H9 (cell line): ENCODE measurements at regions not wholly inside any gene's neighbourhood (a gene's known extent, or its start where the extent isn't known, plus 50 kb on each side); places are given as distances from the start of the nearest gene placed in this dataset.

Experiments used
- DNase-seq: peaks from one replicate; pipeline ENCODE4 v3.0.0-alpha.2; 2017
- H2AFZ ChIP-seq: one replicate; pipeline ENCODE4 v1.6.1; 2013; ENCODE audit warnings: mild to moderate bottlenecking, low read length, control low read depth, moderate library complexity
- H2AK5ac ChIP-seq: 2 replicates; pipeline ENCODE4 v1.6.1; 2013; ENCODE audit warnings: low read length, control low read depth, mixed read lengths; ENCODE audit not compliant: insufficient read length
- H2BK120ac ChIP-seq: one replicate; pipeline ENCODE4 v1.6.1; 2013; ENCODE audit warnings: low read depth, mild to moderate bottlenecking, low read length, control low read depth, inconsistent platforms; ENCODE audit not compliant: poor library complexity, severe bottlenecking
- H2BK12ac ChIP-seq: 2 replicates; pipeline ENCODE4 v1.6.1; 2013; ENCODE audit warnings: low read length, control low read depth, mixed read lengths, low read depth; ENCODE audit not compliant: insufficient read length
- H2BK15ac ChIP-seq: 2 replicates; pipeline ENCODE4 v1.6.1; 2013; ENCODE audit warnings: low read depth, low read length, control low read depth
- H2BK20ac ChIP-seq: one replicate; pipeline ENCODE4 v1.6.1; 2013; ENCODE audit warnings: low read depth, mild to moderate bottlenecking, low read length, control low read depth, inconsistent platforms; ENCODE audit not compliant: poor library complexity, severe bottlenecking
- H2BK5ac ChIP-seq: 2 replicates; pipeline ENCODE4 v1.6.1; 2013; ENCODE audit warnings: low read length, control low read depth, mixed read lengths; ENCODE audit not compliant: insufficient read length
- H3K14ac ChIP-seq: 2 replicates; pipeline ENCODE4 v1.6.1; 2013; ENCODE audit warnings: low read length, control low read depth; ENCODE audit not compliant: insufficient read depth
- H3K18ac ChIP-seq: 2 replicates; pipeline ENCODE4 v1.6.1; 2013; ENCODE audit warnings: low read depth, mild to moderate bottlenecking, mixed read lengths, low read length, control low read depth; ENCODE audit not compliant: insufficient read length
- H3K23ac ChIP-seq: 2 replicates; pipeline ENCODE4 v1.6.1; 2013; ENCODE audit warnings: low read length, control low read depth, mixed read lengths, low read depth; ENCODE audit not compliant: insufficient read length
- H3K23me2 ChIP-seq: 2 replicates; pipeline ENCODE4 v1.6.1; 2013; ENCODE audit warnings: low read depth, mild to moderate bottlenecking, mixed read lengths, low read length, control low read depth; ENCODE audit not compliant: insufficient read length, poor library complexity, severe bottlenecking
- H3K27ac ChIP-seq: 2 replicates; pipeline ENCODE4 v1.5.1; 2013; ENCODE audit warnings: low read length, control low read depth, mixed read lengths, low read depth; ENCODE audit not compliant: insufficient read length
- H3K27me3 ChIP-seq: 2 replicates; pipeline ENCODE4 v1.6.1; 2013; ENCODE audit warnings: low read length, control low read depth, inconsistent platforms; ENCODE audit not compliant: insufficient read depth
- H3K4ac ChIP-seq: 2 replicates; pipeline ENCODE4 v1.6.1; 2013; ENCODE audit warnings: low read depth, mild to moderate bottlenecking, control low read depth, inconsistent platforms, low read length, moderate library complexity
- H3K4me1 ChIP-seq: 2 replicates; pipeline ENCODE4 v1.6.1; 2013; ENCODE audit warnings: low read length, control low read depth, inconsistent platforms; ENCODE audit not compliant: insufficient read depth
- H3K4me2 ChIP-seq: 2 replicates; pipeline ENCODE4 v1.6.1; 2013; ENCODE audit warnings: low read length, control low read depth, mixed read lengths; ENCODE audit not compliant: insufficient read length, insufficient read depth
- H3K56ac ChIP-seq: 2 replicates; pipeline ENCODE4 v1.6.1; 2013; ENCODE audit warnings: low read depth, mild to moderate bottlenecking, mixed read lengths, low read length, control low read depth; ENCODE audit not compliant: insufficient read length
- H3K79me1 ChIP-seq: 2 replicates; pipeline ENCODE4 v1.6.1; 2013; ENCODE audit warnings: low read depth, mild to moderate bottlenecking, moderate library complexity, low read length, control low read depth, inconsistent platforms; ENCODE audit not compliant: insufficient read depth, poor library complexity, severe bottlenecking
- H3K79me2 ChIP-seq: 2 replicates; pipeline ENCODE4 v1.6.1; 2013; ENCODE audit warnings: low read length, control low read depth, inconsistent platforms; ENCODE audit not compliant: insufficient read depth
- H3K9ac ChIP-seq: 2 replicates; pipeline ENCODE4 v1.6.1; 2013; ENCODE audit warnings: low read length, control low read depth, mixed read lengths; ENCODE audit not compliant: insufficient read length; ENCODE audit errors: extremely low read depth
- H3K9me3 ChIP-seq: one replicate; pipeline ENCODE4 v1.6.1; 2013; ENCODE audit warnings: low read depth, low read length, inconsistent platforms; ENCODE audit not compliant: control insufficient read depth
- H3T11ph ChIP-seq: one replicate; pipeline ENCODE4 v1.6.1; 2013; ENCODE audit warnings: mild to moderate bottlenecking, low read length, control low read depth, inconsistent platforms
- H4K20me1 ChIP-seq: one replicate; pipeline ENCODE4 v1.6.1; 2013; ENCODE audit not compliant: control insufficient read depth, insufficient read length, insufficient read depth
- H4K5ac ChIP-seq: 2 replicates; pipeline ENCODE4 v1.6.1; 2013; ENCODE audit warnings: low read depth, mild to moderate bottlenecking, mixed read lengths, low read length, control low read depth; ENCODE audit not compliant: insufficient read length
- H4K8ac ChIP-seq: replicated peaks from 2 replicates; pipeline ENCODE4 v1.6.1; 2013; ENCODE audit warnings: low read length, control low read depth, mixed read lengths, low read depth; ENCODE audit not compliant: insufficient read length
- H4K91ac ChIP-seq: 2 replicates; pipeline ENCODE4 v1.6.1; 2013; ENCODE audit warnings: low read depth, mild to moderate bottlenecking, moderate library complexity, mixed read lengths, low read length, control low read depth; ENCODE audit not compliant: insufficient read length
- H3K27ac Mint-ChIP-seq, 3 experiments: 2 replicates in 2 of 3; 3 replicates in 1 of 3; pipeline ENCODE4 v1.8.0; 2020 to 2021; ENCODE audit warnings: mixed read lengths in 3 of 3, mild to moderate bottlenecking in 1 of 3, moderate library complexity in 1 of 3
- H3K27me3 Mint-ChIP-seq: 2 replicates; pipeline ENCODE4 v1.8.0; 2021; ENCODE audit warnings: low read depth, mild to moderate bottlenecking, moderate library complexity, mixed read lengths
- H3K36me3 Mint-ChIP-seq, 3 experiments: 2 replicates in 2 of 3; 3 replicates in 1 of 3; pipeline ENCODE4 v1.8.0; 2020 to 2021; ENCODE audit warnings: low read depth in 3 of 3, mixed read lengths in 3 of 3; ENCODE audit not compliant: insufficient read depth in 1 of 3
- H3K4me1 Mint-ChIP-seq, 2 experiments: 2 replicates each; pipeline ENCODE4 v1.8.0; 2020; ENCODE audit warnings: mixed read lengths in 2 of 2
- H3K4me3 Mint-ChIP-seq, 2 experiments: 2 replicates in 1 of 2; 3 replicates in 1 of 2; pipeline ENCODE4 v1.8.0; 2020 to 2021; ENCODE audit warnings: mild to moderate bottlenecking in 2 of 2, mixed read lengths in 2 of 2, moderate library complexity in 1 of 2
- H3K9me3 Mint-ChIP-seq, 2 experiments: 2 replicates in 1 of 2; 3 replicates in 1 of 2; pipeline ENCODE4 v1.8.0; 2020; ENCODE audit warnings: mild to moderate bottlenecking in 2 of 2, mixed read lengths in 2 of 2, moderate library complexity in 1 of 2
- WGBS: extraction: QIAGEN DNeasy Blood & Tissue Kit; methylation state at CpG from one replicate; pipeline ENCODE4 v1.1.7; 2013; ENCODE audit warnings: missing lambda C conversion rate, low lambda C conversion rate, mixed read lengths; ENCODE audit not compliant: insufficient read length; ENCODE audit errors: extremely low coverage; 5-methylcytosine and 5-hydroxymethylcytosine counted together
- TF ChIP-seq, protein P1 (sequence below): fragments of 200-600 bp; sonication (generic); conservative IDR thresholded peaks from 3 replicates; pipeline ENCODE4 v1.8.0; 2021; ENCODE audit warnings: antibody characterized with exemption, mild to moderate bottlenecking

DNA sequence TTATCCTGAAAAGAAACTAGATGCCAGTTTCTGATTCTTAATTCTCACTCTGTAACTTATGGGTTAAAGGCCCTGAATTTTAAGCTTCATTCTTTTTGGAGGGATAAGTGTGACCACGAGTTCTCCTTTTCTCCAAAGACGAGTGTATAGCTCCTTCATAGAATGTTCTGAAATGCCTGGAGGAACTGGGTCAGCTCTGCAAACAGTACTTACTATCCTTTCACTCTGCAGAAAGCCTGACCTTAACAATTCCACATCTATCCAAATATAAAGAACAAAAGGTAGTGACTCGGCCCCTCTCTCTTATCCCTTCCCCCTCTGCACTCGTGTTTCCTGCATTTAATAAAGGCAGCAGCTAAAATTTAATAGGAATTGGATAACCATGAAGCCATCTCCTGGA, 150.5 kb downstream of the LYPLAL1 start:
- Histone ChIP-seq H2BK120ac (no peak overlapping the region), H2AFZ (no peak overlapping the region), H3K27ac (no peak overlapping the region), H3K4ac (no peak overlapping the region), H3K9ac (no peak overlapping the region), H2AK5ac (no peak overlapping the region), H3K23ac (no peak overlapping the region), H3K23me2 (no peaks in the 10 kb centered on the region), H4K20me1 (no peaks in the 10 kb centered on the region), H3K56ac (no peak overlapping the region), H3K18ac (no peak overlapping the region), H2BK5ac (no peak overlapping the region), H3K79me1 (no peaks in the 10 kb centered on the region), H2BK15ac (no peak overlapping the region), H2BK12ac (no peak overlapping the region), H4K8ac (no peak overlapping the region), H3K9me3 (no peaks in the 10 kb centered on the region), H3T11ph (no peak overlapping the region), H3K14ac (no peak overlapping the region), H3K4me1 (no peaks in the 10 kb centered on the region), H4K91ac (no peak overlapping the region), H3K4me2 (no peak overlapping the region), H3K27me3 (no peaks in the 10 kb centered on the region), H3K79me2 (no peaks in the 10 kb centered on the region), H2BK20ac (no peak overlapping the region), H4K5ac (no peak overlapping the region)
- no peak overlapping the region for H3K27ac Mint-ChIP-seq
- no peak overlapping the region for H3K4me3 Mint-ChIP-seq
- no peaks in the 10 kb centered on the region; a peak in 1 of 5 replicates for H3K9me3 Mint-ChIP-seq
- peaks cover 0 to 4% (median 3%) of the 10 kb centered on the region in 3 experiments; a peak in 3 of 7 replicates for H3K36me3 Mint-ChIP-seq
- no peak for DNase-seq
- no peaks in the 10 kb centered on the region for H3K27me3 Mint-ChIP-seq
- WGBS: no CpG with 5 or more reads among the region's 4 CpGs
- TF ChIP-seq, protein P1, sequence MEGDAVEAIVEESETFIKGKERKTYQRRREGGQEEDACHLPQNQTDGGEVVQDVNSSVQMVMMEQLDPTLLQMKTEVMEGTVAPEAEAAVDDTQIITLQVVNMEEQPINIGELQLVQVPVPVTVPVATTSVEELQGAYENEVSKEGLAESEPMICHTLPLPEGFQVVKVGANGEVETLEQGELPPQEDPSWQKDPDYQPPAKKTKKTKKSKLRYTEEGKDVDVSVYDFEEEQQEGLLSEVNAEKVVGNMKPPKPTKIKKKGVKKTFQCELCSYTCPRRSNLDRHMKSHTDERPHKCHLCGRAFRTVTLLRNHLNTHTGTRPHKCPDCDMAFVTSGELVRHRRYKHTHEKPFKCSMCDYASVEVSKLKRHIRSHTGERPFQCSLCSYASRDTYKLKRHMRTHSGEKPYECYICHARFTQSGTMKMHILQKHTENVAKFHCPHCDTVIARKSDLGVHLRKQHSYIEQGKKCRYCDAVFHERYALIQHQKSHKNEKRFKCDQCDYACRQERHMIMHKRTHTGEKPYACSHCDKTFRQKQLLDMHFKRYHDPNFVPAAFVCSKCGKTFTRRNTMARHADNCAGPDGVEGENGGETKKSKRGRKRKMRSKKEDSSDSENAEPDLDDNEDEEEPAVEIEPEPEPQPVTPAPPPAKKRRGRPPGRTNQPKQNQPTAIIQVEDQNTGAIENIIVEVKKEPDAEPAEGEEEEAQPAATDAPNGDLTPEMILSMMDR: no peak
- no peaks in the 10 kb centered on the region for H3K4me1 Mint-ChIP-seq
